H1 (cell line): ENCODE measurements at regions not wholly inside any gene's neighbourhood (a gene's known extent, or its start where the extent isn't known, plus 50 kb on each side); places are given as distances from the start of the nearest gene placed in this dataset.

Source experiments
- CTCF ChIA-PET: fragments of 300-600 bp; sonication (Branson Sonifier 250); formaldehyde crosslinking; loops from one replicate; lab custom pipeline; 2021; ENCODE audit not compliant: partially characterized antibody; lab: Charles Lee
- POLR2A ChIA-PET: fragments of 300-600 bp; sonication (Branson Sonifier 250); formaldehyde crosslinking; loops from one replicate; lab custom pipeline; 2021; ENCODE audit warnings: inconsistent platforms; ENCODE audit not compliant: partially characterized antibody; lab: Charles Lee
- DNase-seq, 2 experiments: peaks; one replicate each; pipeline versions ENCODE4 v3.0.0 to v3.0.0-alpha.2; 2010 to 2022; ENCODE audit warnings: low spot score in 2 of 2, low read depth in 1 of 2, mixed read lengths in 1 of 2
- FAIRE-seq: peaks from 2 replicates; lab custom pipeline; 2011; peaks lifted over from hg19 to GRCh38; lab: Jason Lieb, UNC
- H2AFZ ChIP-seq: 2 replicates; pipeline ENCODE4 v1.8.1; 2012; ENCODE audit warnings: low read length, inconsistent platforms
- H2AK5ac ChIP-seq: 2 replicates; pipeline ENCODE4 v1.6.1; 2013; ENCODE audit warnings: low read depth, low read length
- H2BK120ac ChIP-seq: replicated peaks from 2 replicates; pipeline ENCODE3; 2013; ENCODE audit warnings: low read depth, low read length, inconsistent platforms
- H2BK12ac ChIP-seq: 2 replicates; pipeline ENCODE4 v1.6.1; 2013; ENCODE audit warnings: low read depth, low read length
- H2BK15ac ChIP-seq: 2 replicates; pipeline ENCODE4 v1.6.1; 2013; ENCODE audit warnings: low read length
- H2BK20ac ChIP-seq: 2 replicates; pipeline ENCODE4 v1.6.1; 2013; ENCODE audit warnings: low read length
- H2BK5ac ChIP-seq: 2 replicates; pipeline ENCODE4 v1.6.1; 2013; ENCODE audit warnings: low read depth, low read length
- H3K14ac ChIP-seq: 2 replicates; pipeline ENCODE4 v1.6.1; 2013; ENCODE audit warnings: inconsistent platforms; ENCODE audit not compliant: insufficient read length
- H3K18ac ChIP-seq: 2 replicates; pipeline ENCODE4 v1.6.1; 2013; ENCODE audit warnings: low read length; ENCODE audit errors: extremely low read depth
- H3K23ac ChIP-seq: 2 replicates; pipeline ENCODE4 v1.6.1; 2013; ENCODE audit warnings: inconsistent platforms; ENCODE audit not compliant: insufficient read length
- H3K23me2 ChIP-seq: 2 replicates; pipeline ENCODE4 v1.6.1; 2013; ENCODE audit warnings: low read depth, low read length
- H3K27ac ChIP-seq: 2 replicates; pipeline ENCODE4 v1.6.1; 2011; ENCODE audit warnings: low read depth, low read length, inconsistent platforms
- H3K27me3 ChIP-seq, 4 experiments: replicated peaks in 1 of 4; 1 replicate in 1 of 4; 2 replicates in 3 of 4; pipeline versions ENCODE4 v1.6.1 to v1.8.1; 2011 to 2013; ENCODE audit warnings: low read length in 3 of 4, mild to moderate bottlenecking in 3 of 4, inconsistent platforms in 2 of 4, mixed read lengths in 2 of 4, moderate library complexity in 1 of 4; ENCODE audit not compliant: control insufficient read depth in 3 of 4, insufficient read depth in 3 of 4; ENCODE audit errors: extremely low read depth in 1 of 4
- H3K36me3 ChIP-seq, 4 experiments: 2 replicates each; pipeline versions ENCODE4 v1.6.1 to v1.8.1; 2011 to 2013; ENCODE audit warnings: mild to moderate bottlenecking in 4 of 4, low read length in 3 of 4, moderate library complexity in 2 of 4, control low read depth in 1 of 4, inconsistent platforms in 1 of 4; ENCODE audit not compliant: insufficient read depth in 4 of 4, control insufficient read depth in 2 of 4
- H3K4ac ChIP-seq: replicated peaks from 2 replicates; pipeline ENCODE3; 2013; ENCODE audit warnings: low read length, low read depth, mixed read lengths, inconsistent platforms; ENCODE audit not compliant: insufficient read length
- H3K4me1 ChIP-seq, 4 experiments: replicated peaks in 1 of 4; 1 replicate in 1 of 4; 2 replicates in 3 of 4; pipeline versions ENCODE4 v1.6.1 to v1.8.1; 2011 to 2013; ENCODE audit warnings: low read length in 3 of 4, inconsistent platforms in 2 of 4, mixed read lengths in 1 of 4; ENCODE audit not compliant: insufficient read depth in 4 of 4, control insufficient read depth in 3 of 4
- H3K4me2 ChIP-seq, 2 experiments: 2 replicates each; pipeline versions ENCODE4 v1.6.1 to v1.8.1; 2011 to 2013; ENCODE audit warnings: low read depth in 2 of 2, low read length in 2 of 2, control low read depth in 1 of 2, inconsistent platforms in 1 of 2, mild to moderate bottlenecking in 1 of 2; ENCODE audit not compliant: insufficient read depth in 1 of 2
- H3K4me3 ChIP-seq, 4 experiments: fragments of 200-600, 300-600 bp in 1 of 4; sonication (generic), shearing (Covaris generic), sonication (Bioruptor Twin) in 1 of 4; 2 replicates each; pipeline versions ENCODE4 v1.5.1 to v1.8.1; 2011 to 2016; ENCODE audit warnings: low read length in 4 of 4, low read depth in 3 of 4, control low read depth in 2 of 4, inconsistent platforms in 2 of 4, mild to moderate bottlenecking in 2 of 4, mixed read lengths in 1 of 4, moderate library complexity in 1 of 4; ENCODE audit not compliant: insufficient read depth in 2 of 4; ENCODE audit errors: extremely low read depth in 1 of 4
- H3K56ac ChIP-seq: replicated peaks from 2 replicates; pipeline ENCODE3; 2013; ENCODE audit warnings: low read depth, mild to moderate bottlenecking, mixed read lengths, low read length, inconsistent platforms; ENCODE audit not compliant: insufficient read length
- H3K79me1 ChIP-seq: 2 replicates; pipeline ENCODE4 v1.6.1; 2013; ENCODE audit warnings: low read depth, low read length, control low read depth
- H3K79me2 ChIP-seq, 2 experiments: 2 replicates each; pipeline versions ENCODE4 v1.6.1 to v1.8.1; 2012 to 2013; ENCODE audit warnings: low read length in 2 of 2, mild to moderate bottlenecking in 2 of 2, inconsistent platforms in 1 of 2; ENCODE audit not compliant: insufficient read depth in 2 of 2, control insufficient read depth in 1 of 2
- H3K9ac ChIP-seq, 4 experiments: replicated peaks in 1 of 4; 1 replicate in 1 of 4; 2 replicates in 3 of 4; pipeline versions ENCODE4 v1.6.1 to v1.8.1; 2011 to 2013; ENCODE audit warnings: low read depth in 3 of 4, low read length in 3 of 4, control low read depth in 2 of 4, mild to moderate bottlenecking in 2 of 4, moderate library complexity in 2 of 4, inconsistent platforms in 1 of 4; ENCODE audit errors: extremely low read depth in 1 of 4
- H3K9me3 ChIP-seq, 2 experiments: 2 replicates each; pipeline versions ENCODE4 v1.6.1 to v1.8.1; 2012 to 2013; ENCODE audit warnings: mild to moderate bottlenecking in 2 of 2, moderate library complexity in 2 of 2, control low read depth in 1 of 2, inconsistent platforms in 1 of 2, low read depth in 1 of 2, low read length in 1 of 2, mixed read lengths in 1 of 2; ENCODE audit not compliant: insufficient read depth in 2 of 2
- H4K20me1 ChIP-seq, 2 experiments: replicated peaks in 1 of 2; 2 replicates each; pipeline versions ENCODE3 to v1.8.1; 2011 to 2013; ENCODE audit warnings: inconsistent platforms in 2 of 2, low read length in 2 of 2, mild to moderate bottlenecking in 1 of 2; ENCODE audit not compliant: insufficient read depth in 2 of 2, control insufficient read depth in 1 of 2
- H4K5ac ChIP-seq: 2 replicates; pipeline ENCODE4 v1.6.1; 2013; ENCODE audit warnings: low read length, low read depth, mixed read lengths, inconsistent platforms; ENCODE audit not compliant: insufficient read length
- H4K8ac ChIP-seq: 2 replicates; pipeline ENCODE4 v1.8.0; 2013; ENCODE audit warnings: mild to moderate bottlenecking, moderate library complexity, low read length, inconsistent platforms; ENCODE audit not compliant: insufficient read depth; ENCODE audit errors: extremely low read depth
- H4K91ac ChIP-seq: replicated peaks from 2 replicates; pipeline ENCODE3; 2013; ENCODE audit warnings: low read length, mixed read lengths, inconsistent platforms; ENCODE audit not compliant: insufficient read length
- ATF3 ChIP-seq: IDR thresholded peaks from 2 replicates; pipeline ENCODE4 v1.6.1; 2011; ENCODE audit warnings: low read depth, mild to moderate bottlenecking, low read length; ENCODE audit not compliant: insufficient read depth
- CTCF ChIP-seq, 3 experiments: IDR thresholded peaks; 1 replicate in 2 of 3; 2 replicates in 1 of 3; pipeline versions ENCODE4 v1.5.1 to v1.6.1; 2011; ENCODE audit warnings: low read length in 3 of 3, mild to moderate bottlenecking in 3 of 3, inconsistent platforms in 2 of 3, low read depth in 1 of 3, moderate library complexity in 1 of 3; ENCODE audit not compliant: insufficient read depth in 1 of 3; ENCODE audit errors: control extremely low read depth in 1 of 3
- EGR1 ChIP-seq: IDR thresholded peaks from 2 replicates; pipeline ENCODE4 v1.6.1; 2011; ENCODE audit warnings: low read depth, low read length, borderline replicate concordance
- FOSL1 ChIP-seq: IDR thresholded peaks from 2 replicates; pipeline ENCODE4 v1.6.1; 2011; ENCODE audit warnings: mild to moderate bottlenecking, low read depth, low read length, moderate library complexity; ENCODE audit not compliant: insufficient read depth
- KDM4A ChIP-seq: IDR thresholded peaks from one replicate; pipeline ENCODE4 v1.7.1; 2012; ENCODE audit warnings: low read depth, mild to moderate bottlenecking, moderate library complexity, low read length, inconsistent platforms; ENCODE audit not compliant: severe bottlenecking
- SP2 ChIP-seq: IDR thresholded peaks from 2 replicates; pipeline ENCODE4 v1.6.1; 2012; ENCODE audit warnings: mild to moderate bottlenecking, low read length, inconsistent platforms
- TAF1 ChIP-seq: IDR thresholded peaks from 2 replicates; pipeline ENCODE4 v1.6.1; 2011; ENCODE audit warnings: mild to moderate bottlenecking, low read depth, low read length
- TEAD4 ChIP-seq: IDR thresholded peaks from 2 replicates; pipeline ENCODE4 v1.6.1; 2012; ENCODE audit warnings: low read depth, low read length, inconsistent platforms, mixed read lengths
- WGBS, 2 experiments: shearing (Covaris generic) in 1 of 2; methylation state at CpG; one replicate each; pipeline versions ENCODE4 v1.1.6 to v1.1.7; 2013 to 2015; ENCODE audit warnings: low lambda C conversion rate in 2 of 2, mixed read lengths in 2 of 2, inconsistent platforms in 1 of 2, low coverage in 1 of 2, missing lambda C conversion rate in 1 of 2; ENCODE audit not compliant: insufficient replicate concordance in 2 of 2, insufficient coverage in 1 of 2, insufficient read length in 1 of 2; ENCODE audit errors: extremely low coverage in 1 of 2, missing lambda C conversion rate in 1 of 2; 5-methylcytosine and 5-hydroxymethylcytosine counted together

- H3K9me3 ChIP-seq: no peaks in the 10 kb centered on the region
- no peaks in the 10 kb centered on the region for H4K20me1 ChIP-seq
- TF ChIP-seq FOSL1 (no peak), SP2 (no peak), TEAD4 (0 out of 2 replicates have a peak, but pooled peaks have one; percentile 11), CTCF (IDR thresholded peaks at IDR 0.05; ENCODE audit: control extremely low read depth in 1 of 3, insufficient read depth in 1 of 3, low read depth in 1 of 3, low read length in 3 of 3) (peak in 2 of 3 experiments; percentile 24 to 31; a peak in 3 of 4 replicates), ATF3 (no peak), EGR1 (no peak), TAF1 (no peak), KDM4A (no peak)
Measured at GRCh38 chr15:97791824-97792792, 168.4 kb upstream of the ARRDC4 start.

More at GRCh38 chr15:97791824-97792792, 168.4 kb upstream of the ARRDC4 start:
- Histone ChIP-seq H2AK5ac (no peak overlapping the region), H3K79me2 (no peaks in the 10 kb centered on the region), H4K91ac (no peak overlapping the region), H2BK12ac (no peak overlapping the region), H3K23ac (no peak overlapping the region), H3K4me2 (no peak overlapping the region), H2BK20ac (no peak overlapping the region), H4K8ac (no peak overlapping the region), H3K27ac (no peak overlapping the region), H3K4me3 (no peak overlapping the region), H3K18ac (no peak overlapping the region), H3K9ac (no peak overlapping the region), H2AFZ (peak overlapping the region; percentile 21; the same call in 1 of the 2 replicates), H2BK15ac (no peak overlapping the region), H3K4ac (no peak overlapping the region), H2BK5ac (no peak overlapping the region), H3K4me1 (0 out of 7 replicates have a peak, but pooled peaks cover 0 to 4% (median 0%) of the 10 kb centered on the region in 4 experiments), H4K5ac (no peak overlapping the region), H3K23me2 (no peaks in the 10 kb centered on the region), H3K27me3 (no peaks in the 10 kb centered on the region), H3K79me1 (no peaks in the 10 kb centered on the region), H3K14ac (no peak overlapping the region), H3K36me3 (no peaks in the 10 kb centered on the region), H3K56ac (no peak overlapping the region), H2BK120ac (no peak overlapping the region)
- CTCF ChIA-PET: interaction anchor here (0.8 to 3.0 kb wide), 6 partner anchors 10 to 66 kb away, joined by 3 to 8 read pairs (median 5); no protein-coding TSS in a partner anchor
- DNase-seq: peak in 1 of 2 experiments; percentile 56
- 86% methylated on average over 17 of the region's 17 CpGs; no CpG with 5 or more reads in 1 of the 2 experiments for WGBS, 2 experiments
- POLR2A ChIA-PET: no interaction called here
- FAIRE-seq: peak; percentile 28
